ENCODE measurements at regions not wholly inside any gene's neighbourhood (a gene's known extent, or its start where the extent isn't known, plus 50 kb on each side); places are given as distances from the start of the nearest gene placed in this dataset.
"Not testable (repeated sequence)": the region's sequence is repeated elsewhere in the genome, so short reads cannot be mapped to it uniquely, and the experiment has no call there.

- no peak for DNase-seq
These were observed 121.2 kb upstream of the LNX1 start for GRCh38 chr4:53712408-53713020.

GRCh38 chr4:53711926-53712325, 120.6 kb upstream of the LNX1 start:
- no peak for DNase-seq

- no peak for DNase-seq
These were observed 118.4 kb upstream of the LNX1 start for GRCh38 chr4:53709693-53710092.

GRCh38 chr4:53707491-53707890, 116.2 kb upstream of the LNX1 start:
- DNase-seq: no peak

GRCh38 chr4:53706422-53707032, 115.2 kb upstream of the LNX1 start:
- no peak for DNase-seq

- DNase-seq: no peak
These were observed 114.7 kb upstream of the LNX1 start for GRCh38 chr4:53705972-53706371.

- no peak for DNase-seq
These were observed 114.0 kb upstream of the LNX1 start for GRCh38 chr4:53705151-53705764.

- no peak for DNase-seq
These were observed 113.0 kb upstream of the LNX1 start for GRCh38 chr4:53704329-53704728.

GRCh38 chr4:53703267-53703655, 112.0 kb upstream of the LNX1 start:
- no peak for DNase-seq

GRCh38 chr4:53702334-53703266, 111.3 kb upstream of the LNX1 start:
- DNase-seq: peak in 1 of 4 experiments; percentile 2

GRCh38 chr4:53701260-53701659, 110.0 kb upstream of the LNX1 start:
- not testable (repeated sequence) for DNase-seq

- not testable (repeated sequence) for DNase-seq
These were observed 108.0 kb upstream of the LNX1 start for GRCh38 chr4:53699310-53699709.

GRCh38 chr4:53697016-53697685, 105.9 kb upstream of the LNX1 start:
- no peak for DNase-seq

- no peak for DNase-seq
These were observed 104.5 kb upstream of the LNX1 start for GRCh38 chr4:53695540-53696463.

GRCh38 chr4:53694666-53695065, 103.4 kb upstream of the LNX1 start:
- no peak for DNase-seq

GRCh38 chr4:53693909-53694308, 102.6 kb upstream of the LNX1 start:
- DNase-seq: no peak

GRCh38 chr4:53693408-53693807, 102.1 kb upstream of the LNX1 start:
- no peak for DNase-seq

GRCh38 chr4:53688186-53688790, 97.0 kb upstream of the LNX1 start:
- DNase-seq: no peak

GRCh38 chr4:53686521-53686920, 95.2 kb upstream of the LNX1 start:
- no peak for DNase-seq

GRCh38 chr4:53684136-53685130, 93.1 kb upstream of the LNX1 start:
- DNase-seq: no peak
